CD8-positive, alpha-beta memory T cell (primary cell): ENCODE measurements at regions not wholly inside any gene's neighbourhood (a gene's known extent, or its start where the extent isn't known, plus 50 kb on each side); places are given as distances from the start of the nearest gene placed in this dataset.

ENCODE experiments used
- CTCF ChIA-PET: fragments of 350-600 bp; sonication (Branson Sonifier 250); formaldehyde crosslinking; loops from one replicate; lab custom pipeline; 2021; ENCODE audit warnings: antibody characterized with exemption; lab: Charles Lee
- POLR2A ChIA-PET: fragments of 350-600 bp; sonication (Branson Sonifier 250); formaldehyde crosslinking; loops from one replicate; lab custom pipeline; 2021; ENCODE audit warnings: antibody characterized with exemption; lab: Charles Lee
- DNase-seq, 5 donors: peaks; one replicate each; pipeline versions ENCODE4 v3.0.0 to v3.0.0-alpha.2; 2020 to 2022; ENCODE audit warnings: mixed read lengths in 1 of 5
- H3K27ac ChIP-seq: one replicate; pipeline ENCODE4 v1.7.0; 2013; ENCODE audit warnings: low read depth, mild to moderate bottlenecking, low read length, moderate library complexity
- H3K27me3 ChIP-seq: 2 replicates; pipeline ENCODE4 v1.7.0; 2013; ENCODE audit warnings: low read length, mild to moderate bottlenecking; ENCODE audit not compliant: insufficient read depth, poor library complexity, severe bottlenecking
- H3K36me3 ChIP-seq: 2 replicates; pipeline ENCODE4 v1.7.0; 2013; ENCODE audit warnings: mild to moderate bottlenecking, low read length, moderate library complexity; ENCODE audit not compliant: insufficient read depth
- H3K4me1 ChIP-seq: 2 replicates; pipeline ENCODE4 v1.7.0; 2013; ENCODE audit warnings: mild to moderate bottlenecking, low read length, moderate library complexity; ENCODE audit not compliant: insufficient read depth
- H3K4me3 ChIP-seq: 2 replicates; pipeline ENCODE4 v1.7.0; 2013; ENCODE audit warnings: mild to moderate bottlenecking, low read length
- H3K9me3 ChIP-seq: 2 replicates; pipeline ENCODE4 v1.7.0; 2013; ENCODE audit warnings: mild to moderate bottlenecking, low read length
- H3K27ac Mint-ChIP-seq, 8 donors: one replicate each; pipeline ENCODE4 v1.8.0; 2020 to 2021; ENCODE audit warnings: mixed read lengths in 8 of 8, mild to moderate bottlenecking in 6 of 8, inconsistent platforms in 3 of 8, moderate library complexity in 3 of 8
- H3K27me3 Mint-ChIP-seq, 2 donors: one replicate each; pipeline ENCODE4 v1.8.0; 2020 to 2021; ENCODE audit warnings: mixed read lengths in 2 of 2, mild to moderate bottlenecking in 1 of 2, moderate library complexity in 1 of 2
- H3K36me3 Mint-ChIP-seq, 3 donors: one replicate each; pipeline ENCODE4 v1.8.0; 2020 to 2021; ENCODE audit warnings: mixed read lengths in 3 of 3, inconsistent platforms in 1 of 3, mild to moderate bottlenecking in 1 of 3
- H3K4me1 Mint-ChIP-seq, 3 donors: one replicate each; pipeline ENCODE4 v1.8.0; 2020 to 2021; ENCODE audit warnings: mixed read lengths in 3 of 3, inconsistent platforms in 1 of 3, mild to moderate bottlenecking in 1 of 3
- H3K4me3 Mint-ChIP-seq, 7 donors: one replicate each; pipeline ENCODE4 v1.8.0; 2020 to 2021; ENCODE audit warnings: mixed read lengths in 7 of 7, mild to moderate bottlenecking in 6 of 7, moderate library complexity in 4 of 7, inconsistent platforms in 2 of 7
- H3K9me3 Mint-ChIP-seq, 5 donors: one replicate each; pipeline ENCODE4 v1.8.0; 2020 to 2022; ENCODE audit warnings: mixed read lengths in 5 of 5, mild to moderate bottlenecking in 3 of 5, moderate library complexity in 2 of 5, inconsistent platforms in 1 of 5

- Mint-ChIP-seq H3K4me3 (no peak overlapping the region), H3K27ac (no peak overlapping the region), H3K36me3 (no peaks in the 10 kb centered on the region), H3K4me1 (peaks cover 0 to 3% (median 0%) of the 10 kb centered on the region in 3 donors), H3K9me3 (no peaks in the 10 kb centered on the region), H3K27me3 (peaks cover 10 to 35% of the 10 kb centered on the region in 2 donors)
- DNase-seq: no peak
- POLR2A ChIA-PET: no interaction called here
- CTCF ChIA-PET: no interaction called here
- Histone ChIP-seq H3K9me3 (no peaks in the 10 kb centered on the region), H3K36me3 (no peaks in the 10 kb centered on the region), H3K4me3 (no peak overlapping the region), H3K4me1 (no peaks in the 10 kb centered on the region), H3K27me3 (no peaks in the 10 kb centered on the region), H3K27ac (no peak overlapping the region)
Measured at GRCh38 chr6:156698239-156699016, 78.8 kb upstream of the ARID1B start.

GRCh38 chr6:156697225-156697830, 79.8 kb upstream of the ARID1B start:
- Mint-ChIP-seq H3K36me3 (no peaks in the 10 kb centered on the region), H3K4me3 (no peak overlapping the region), H3K9me3 (no peaks in the 10 kb centered on the region), H3K27me3 (peaks cover 10 to 33% of the 10 kb centered on the region in 2 donors), H3K27ac (no peak overlapping the region), H3K4me1 (peaks cover 0 to 3% (median 0%) of the 10 kb centered on the region in 3 donors)
- Histone ChIP-seq H3K27me3 (no peaks in the 10 kb centered on the region), H3K4me1 (no peaks in the 10 kb centered on the region), H3K9me3 (no peaks in the 10 kb centered on the region), H3K36me3 (no peaks in the 10 kb centered on the region), H3K4me3 (no peak overlapping the region), H3K27ac (no peak overlapping the region)
- ChIA-PET CTCF (no interaction called here), POLR2A (no interaction called here)
- DNase-seq: no peak

GRCh38 chr6:156695742-156696141, 81.4 kb upstream of the ARID1B start:
- no peaks in the 10 kb centered on the region for H3K27me3 ChIP-seq
- Mint-ChIP-seq H3K36me3 (no peaks in the 10 kb centered on the region), H3K9me3 (no peaks in the 10 kb centered on the region), H3K4me1 (peaks cover 0 to 3% (median 0%) of the 10 kb centered on the region in 3 donors), H3K4me3 (no peak overlapping the region), H3K27ac (no peak overlapping the region), H3K27me3 (peaks cover 12 to 31% of the 10 kb centered on the region in 2 donors)
- no peaks in the 10 kb centered on the region for H3K9me3 ChIP-seq
- H3K4me3 ChIP-seq: no peak overlapping the region
- no peaks in the 10 kb centered on the region for H3K4me1 ChIP-seq
- no peaks in the 10 kb centered on the region for H3K36me3 ChIP-seq
- no peak overlapping the region for H3K27ac ChIP-seq
- ChIA-PET POLR2A (no interaction called here), CTCF (no interaction called here)
- no peak for DNase-seq

GRCh38 chr6:156694679-156695078, 82.5 kb upstream of the ARID1B start:
- Histone ChIP-seq H3K9me3 (no peaks in the 10 kb centered on the region), H3K27me3 (no peaks in the 10 kb centered on the region), H3K4me3 (no peak overlapping the region), H3K36me3 (no peaks in the 10 kb centered on the region), H3K27ac (no peak overlapping the region), H3K4me1 (no peaks in the 10 kb centered on the region)
- ChIA-PET CTCF (no interaction called here), POLR2A (no interaction called here)
- no peak overlapping the region for H3K4me3 Mint-ChIP-seq
- H3K36me3 Mint-ChIP-seq: no peaks in the 10 kb centered on the region
- no peak for DNase-seq
- peaks cover 0 to 3% (median 0%) of the 10 kb centered on the region in 3 donors for H3K4me1 Mint-ChIP-seq
- H3K9me3 Mint-ChIP-seq: no peaks in the 10 kb centered on the region
- H3K27ac Mint-ChIP-seq: no peak overlapping the region
- H3K27me3 Mint-ChIP-seq: peaks cover 12 to 28% of the 10 kb centered on the region in 2 donors

DNA sequence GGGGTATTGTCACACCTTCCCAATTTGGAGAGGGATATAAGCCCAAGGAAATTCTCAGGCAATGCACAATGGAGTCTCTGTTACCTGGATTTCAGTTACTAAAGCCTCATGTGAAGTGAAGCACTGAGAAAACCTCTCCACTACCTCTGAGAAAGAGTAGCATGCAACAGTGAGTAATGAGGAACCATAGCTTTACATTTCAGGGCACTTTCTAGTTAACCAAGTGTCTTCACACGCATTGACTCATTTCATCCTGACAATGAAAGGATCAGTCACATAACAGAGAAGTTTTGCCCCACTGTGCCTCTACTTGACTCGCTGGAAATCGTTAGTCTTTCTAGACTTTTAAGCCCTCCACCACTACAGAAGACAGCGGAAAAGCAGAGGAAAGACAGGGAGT, 86.2 kb upstream of the ARID1B start:
- H3K4me1 ChIP-seq: peaks cover 2% of the 10 kb centered on the region
- ChIA-PET POLR2A (no interaction called here), CTCF (no interaction called here)
- no peak overlapping the region for H3K4me3 ChIP-seq
- H3K27me3 ChIP-seq: no peaks in the 10 kb centered on the region
- H3K4me3 Mint-ChIP-seq: peak overlapping the region in 1 of 7 donors; percentile 0
- H3K36me3 Mint-ChIP-seq: peaks cover 0 to 7% (median 0%) of the 10 kb centered on the region in 3 donors
- no peak overlapping the region for H3K27ac Mint-ChIP-seq
- H3K27ac ChIP-seq: no peak overlapping the region
- H3K27me3 Mint-ChIP-seq: peaks cover 3 to 4% of the 10 kb centered on the region in 2 donors
- no peaks in the 10 kb centered on the region for H3K9me3 Mint-ChIP-seq
- H3K36me3 ChIP-seq: no peaks in the 10 kb centered on the region
- no peaks in the 10 kb centered on the region for H3K9me3 ChIP-seq
- no peak for DNase-seq
- peaks cover 12 to 16% (median 14%) of the 10 kb centered on the region in 3 donors for H3K4me1 Mint-ChIP-seq

- H3K4me1 Mint-ChIP-seq: peaks cover 14 to 23% (median 21%) of the 10 kb centered on the region in 3 donors
- ChIA-PET POLR2A (interaction anchor here (0.8 to 1.6 kb wide), 2 partner anchors 88 to 94 kb away, joined by 3 to 7 read pairs; partner anchors contain the start of gene ARID1B), CTCF (interaction anchor here (1.3 kb wide), 1 partner anchor 31 kb away, joined by 5 read pairs; no protein-coding TSS in a partner anchor)
- no peak for DNase-seq
- peak overlapping the region in 1 of 8 donors; percentile 16 for H3K27ac Mint-ChIP-seq
- H3K9me3 Mint-ChIP-seq: no peaks in the 10 kb centered on the region
- Histone ChIP-seq H3K27ac (no peak overlapping the region), H3K4me1 (peaks cover 7% of the 10 kb centered on the region), H3K9me3 (no peaks in the 10 kb centered on the region), H3K4me3 (no peak overlapping the region), H3K36me3 (no peaks in the 10 kb centered on the region), H3K27me3 (no peaks in the 10 kb centered on the region)
- H3K36me3 Mint-ChIP-seq: peaks cover 0 to 7% (median 0%) of the 10 kb centered on the region in 3 donors
- peaks cover 0 to 5% of the 10 kb centered on the region in 2 donors for H3K27me3 Mint-ChIP-seq
- H3K4me3 Mint-ChIP-seq: peak overlapping the region in 1 of 7 donors; percentile 25
Measured at GRCh38 chr6:156689656-156690055, 87.5 kb upstream of the ARID1B start.

DNA sequence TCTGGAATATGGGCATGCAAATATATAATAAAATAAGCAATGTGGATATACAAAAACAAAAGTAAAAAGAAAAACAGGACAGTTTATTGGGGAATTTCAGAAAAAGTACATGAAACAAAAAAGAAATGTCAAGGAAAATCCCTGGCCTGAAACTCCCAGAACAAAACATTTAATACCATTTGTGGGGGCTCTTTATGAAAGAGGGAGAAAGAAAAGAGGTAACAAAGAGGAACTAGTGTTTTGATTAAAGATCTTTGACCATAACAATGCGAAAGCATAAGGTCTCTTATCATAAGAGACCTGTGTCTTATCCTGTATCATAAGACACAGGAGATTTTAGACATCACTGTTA, 88.6 kb upstream of the ARID1B start:
- peak overlapping the region; percentile 34 to 91 (median 84) for H3K4me3 Mint-ChIP-seq

More for the DNA sequence above, 88.6 kb upstream of the ARID1B start:
- peaks cover 0 to 7% (median 0%) of the 10 kb centered on the region in 3 donors for H3K36me3 Mint-ChIP-seq
- H3K4me1 ChIP-seq: peaks cover 7% of the 10 kb centered on the region
- peaks cover 14 to 23% (median 21%) of the 10 kb centered on the region in 3 donors for H3K4me1 Mint-ChIP-seq
- DNase-seq: peak in 1 of 5 donors; percentile 1
- no peaks in the 10 kb centered on the region for H3K9me3 Mint-ChIP-seq
- CTCF ChIA-PET: no interaction called here
- H3K27me3 ChIP-seq: no peaks in the 10 kb centered on the region
- no peak overlapping the region for H3K27ac ChIP-seq
- H3K9me3 ChIP-seq: no peaks in the 10 kb centered on the region
- POLR2A ChIA-PET: interaction anchor here (3.5 kb wide), 1 partner anchor 90 kb away, joined by 66 read pairs; the partner anchor contains the start of gene ARID1B
- H3K27me3 Mint-ChIP-seq: peaks cover 0 to 7% of the 10 kb centered on the region in 2 donors
- H3K4me3 ChIP-seq: no peak overlapping the region
- no peaks in the 10 kb centered on the region for H3K36me3 ChIP-seq
- H3K27ac Mint-ChIP-seq: peak overlapping the region in 2 of 8 donors; percentile 87 to 91
